ENCODE measurements at regions not wholly inside any gene's neighbourhood (a gene's known extent, or its start where the extent isn't known, plus 50 kb on each side); places are given as distances from the start of the nearest gene placed in this dataset.
"Not testable (repeated sequence)": the region's sequence is repeated elsewhere in the genome, so short reads cannot be mapped to it uniquely, and the experiment has no call there.

DNA sequence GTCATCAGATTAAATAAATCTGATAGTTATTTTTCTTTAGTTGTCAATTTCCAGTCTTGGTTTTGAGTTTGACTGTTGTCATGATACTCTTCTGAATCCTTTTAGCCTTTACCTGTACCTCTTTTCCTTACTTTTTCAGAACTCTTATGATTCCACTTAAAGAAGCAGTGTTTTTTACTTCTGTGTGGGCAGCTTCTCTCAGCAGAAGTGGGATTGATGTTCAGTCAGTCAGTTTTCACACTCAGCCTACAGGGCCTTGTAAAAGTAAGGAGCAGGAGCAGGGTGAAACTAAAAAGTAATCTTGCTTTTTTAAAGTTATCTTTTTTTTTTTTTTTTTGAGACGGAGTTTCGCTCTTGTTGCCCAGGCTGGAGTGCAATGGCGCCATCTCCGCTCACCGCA lies 75.1 kb downstream of the HAUS1 start:
- no peak for DNase-seq (ENCODE audit: low read depth in 2 of 2)

DNA sequence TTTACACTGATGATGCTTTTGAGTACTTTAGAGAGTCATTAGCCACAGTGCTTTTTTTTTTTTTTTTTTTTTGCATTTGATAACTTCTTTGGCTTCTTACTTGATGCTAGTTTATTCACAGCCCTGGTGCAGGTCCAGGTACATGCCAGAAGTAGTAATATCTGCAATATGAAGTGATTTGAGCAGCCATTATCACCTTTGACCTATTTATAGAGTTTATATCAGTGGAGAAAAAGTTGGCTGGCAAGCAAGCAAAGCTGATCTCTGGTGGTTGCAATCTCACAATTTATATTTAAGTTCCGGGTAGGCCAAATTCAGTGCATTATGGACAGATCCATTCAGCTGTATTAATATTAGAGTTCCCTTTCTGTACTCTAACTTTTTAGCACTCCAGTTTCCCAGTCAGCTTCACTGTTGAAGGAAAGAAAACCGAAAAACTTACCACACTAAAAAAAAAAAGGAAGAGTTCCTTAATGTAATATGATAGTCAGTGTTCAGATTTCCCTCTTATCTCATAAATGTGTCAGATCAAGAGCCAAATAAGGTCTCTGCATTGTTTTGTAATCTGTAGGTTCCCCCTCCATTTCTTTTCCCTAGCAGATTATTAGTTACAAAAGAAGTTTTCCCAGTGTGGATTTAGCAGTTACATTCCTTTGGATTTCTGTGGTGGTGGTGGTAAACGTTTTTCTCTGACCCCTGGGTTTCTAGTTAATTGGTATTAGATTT lies 78.6 kb downstream of the HAUS1 start:
- DNase-seq (ENCODE audit: low read depth in 2 of 2) = no peak

GRCh38 chr18:46184296-46184695 lies 80.1 kb downstream of the HAUS1 start:
- DNase-seq (ENCODE audit: low read depth in 2 of 2) = not testable (repeated sequence)

DNA sequence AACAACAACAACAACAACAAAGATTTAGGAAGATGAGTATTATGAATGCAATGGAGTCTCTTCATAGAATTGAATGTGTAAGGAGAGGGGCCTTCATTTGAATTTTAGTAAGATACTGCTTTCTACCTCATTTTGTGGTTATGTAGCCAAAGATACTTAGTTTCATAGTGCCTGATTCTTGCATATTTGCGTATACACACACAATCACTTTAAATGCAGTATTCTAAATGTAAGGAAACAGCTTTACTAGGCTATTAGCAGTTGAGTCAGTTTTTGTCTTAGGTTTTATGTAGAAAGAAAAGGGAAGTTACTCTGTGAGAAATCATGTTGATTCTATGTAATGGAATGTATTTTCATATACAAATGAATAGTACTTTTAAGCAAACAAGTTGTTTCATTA lies 80.5 kb downstream of the HAUS1 start:
- no peak for DNase-seq (ENCODE audit: low read depth in 2 of 2)

DNA sequence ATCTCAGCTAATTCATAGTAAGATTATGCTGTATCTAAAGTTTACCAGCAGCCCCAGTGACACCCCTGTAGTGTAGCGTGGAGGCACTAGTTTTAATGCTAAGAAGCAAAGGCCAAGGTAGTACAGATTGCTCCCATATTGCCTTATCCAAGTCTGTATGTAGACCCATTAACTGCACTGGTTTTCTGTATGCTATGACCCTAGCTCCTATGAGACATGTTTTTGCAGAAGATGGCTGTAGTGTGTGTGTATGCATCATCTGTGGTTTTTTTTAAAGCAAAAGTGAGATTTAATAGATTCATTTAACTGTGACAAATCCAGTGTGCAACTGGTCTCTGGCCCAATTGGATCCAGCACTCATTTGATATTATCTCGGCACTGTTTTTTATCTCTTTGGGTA lies 86.5 kb downstream of the HAUS1 start:
- no peak for DNase-seq (ENCODE audit: low read depth in 2 of 2)

- DNase-seq (ENCODE audit: low read depth in 2 of 2) = no peak
These were observed 92.5 kb downstream of the HAUS1 start for GRCh38 chr18:46196627-46197243.

- no peak for DNase-seq (ENCODE audit: low read depth in 2 of 2)
These were observed 95.4 kb downstream of the HAUS1 start for GRCh38 chr18:46199515-46200147.

- not testable (repeated sequence) for DNase-seq (ENCODE audit: low read depth in 2 of 2)
These were observed 96.2 kb downstream of the HAUS1 start for GRCh38 chr18:46200178-46201055.

DNA sequence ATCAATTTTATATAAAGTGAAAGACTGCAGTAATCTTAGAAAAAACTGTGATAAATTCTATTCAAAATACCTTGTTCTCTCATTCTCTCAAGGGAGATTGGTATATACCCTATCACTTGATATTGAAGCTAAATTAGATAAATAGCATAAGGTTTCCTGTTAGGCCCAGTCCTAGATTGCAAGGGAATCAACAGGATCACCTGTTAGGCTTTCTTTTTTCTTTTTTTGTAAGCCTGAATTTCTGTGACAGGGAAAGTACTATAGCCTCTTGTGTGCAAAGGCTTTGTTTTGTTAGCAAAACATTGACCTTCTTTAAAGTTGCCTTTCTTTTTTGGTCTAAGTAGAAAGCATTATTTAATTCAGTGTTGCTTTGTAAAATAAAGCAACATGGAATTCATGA lies 100.0 kb downstream of the HAUS1 start:
- no peak for DNase-seq (ENCODE audit: low read depth in 2 of 2)

DNA sequence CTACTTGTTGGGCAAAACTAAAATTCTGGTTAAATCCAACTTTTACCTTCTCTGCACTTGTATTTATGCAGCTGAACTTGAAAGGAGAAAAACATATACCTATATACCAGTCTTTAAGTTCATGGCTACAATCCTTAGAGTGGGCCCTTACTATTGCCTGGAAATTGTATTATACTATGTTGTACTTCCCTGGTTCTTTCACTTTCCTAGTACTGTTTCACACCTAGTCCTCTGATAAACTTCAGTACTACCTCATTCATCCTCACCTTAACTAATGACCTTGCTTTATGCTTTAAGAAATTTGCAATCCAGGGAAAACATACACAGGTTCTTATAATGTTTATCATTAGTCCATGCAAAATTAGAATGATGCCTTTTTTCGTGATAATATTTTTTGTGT lies 103.8 kb downstream of the HAUS1 start:
- DNase-seq (ENCODE audit: low read depth in 2 of 2) = no peak

DNA sequence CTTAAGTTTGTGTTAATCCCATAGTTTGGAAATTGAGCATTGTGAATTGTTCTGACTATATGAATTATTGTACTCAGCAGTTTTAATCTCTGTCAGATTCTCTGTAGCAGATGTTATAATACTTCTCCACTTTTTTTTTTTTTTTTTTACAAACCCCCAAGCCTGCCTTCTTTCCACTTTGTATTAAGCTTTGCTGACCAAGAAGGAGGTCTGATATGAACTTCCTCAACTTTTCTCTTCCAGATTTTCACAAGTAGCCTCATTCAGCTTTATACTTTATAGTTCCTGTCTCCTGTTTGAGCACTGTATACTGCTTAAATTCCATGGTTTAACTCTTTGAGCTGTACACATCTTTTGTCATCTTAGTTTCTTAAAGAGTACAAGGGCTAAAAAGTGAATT lies 105.0 kb downstream of the HAUS1 start:
- no peak for DNase-seq (ENCODE audit: low read depth in 2 of 2)

DNA sequence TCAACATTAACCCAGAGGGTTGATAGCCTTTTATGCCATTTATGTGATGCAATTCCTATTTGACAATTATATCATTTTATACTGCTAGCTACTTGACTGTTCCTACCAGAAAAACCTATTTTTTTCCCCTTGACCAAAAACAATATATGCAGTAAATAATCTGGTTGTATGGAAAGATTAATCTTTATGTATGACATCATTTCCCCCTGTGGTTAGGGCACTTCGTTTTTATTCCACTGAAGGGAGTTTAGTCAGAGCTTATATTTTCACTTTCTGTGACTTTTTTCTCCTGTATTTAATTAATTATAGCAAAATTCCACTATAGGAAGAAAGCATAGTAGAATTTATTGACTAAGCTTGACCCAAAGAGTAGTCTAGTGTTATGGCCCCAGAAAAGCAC lies 107.6 kb downstream of the HAUS1 start:
- peak in 1 of 2 experiments; percentile 8 for DNase-seq (ENCODE audit: low read depth in 2 of 2)

DNA sequence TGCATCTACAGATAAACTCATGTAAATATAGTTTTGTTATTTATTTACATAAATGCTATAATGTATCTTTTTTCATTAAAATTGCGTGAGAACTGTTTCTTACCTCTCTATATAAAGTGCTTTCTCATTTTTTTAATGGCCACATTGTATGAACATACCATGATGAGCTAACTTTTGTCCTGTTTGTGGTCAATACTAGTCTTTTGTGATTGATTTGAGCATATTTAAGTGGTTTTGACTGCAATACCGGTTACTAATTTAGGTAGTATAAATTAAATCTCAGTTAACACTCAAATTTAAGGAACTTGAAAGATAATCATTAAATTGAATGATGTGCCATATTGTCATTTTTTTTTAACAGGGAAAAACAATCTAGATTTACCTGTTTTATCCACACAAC lies 108.2 kb downstream of the HAUS1 start:
- DNase-seq (ENCODE audit: low read depth in 2 of 2) = no peak

GRCh38 chr18:46213295-46213694 lies 109.1 kb downstream of the HAUS1 start:
- DNase-seq (ENCODE audit: low read depth in 2 of 2) = no peak

DNA sequence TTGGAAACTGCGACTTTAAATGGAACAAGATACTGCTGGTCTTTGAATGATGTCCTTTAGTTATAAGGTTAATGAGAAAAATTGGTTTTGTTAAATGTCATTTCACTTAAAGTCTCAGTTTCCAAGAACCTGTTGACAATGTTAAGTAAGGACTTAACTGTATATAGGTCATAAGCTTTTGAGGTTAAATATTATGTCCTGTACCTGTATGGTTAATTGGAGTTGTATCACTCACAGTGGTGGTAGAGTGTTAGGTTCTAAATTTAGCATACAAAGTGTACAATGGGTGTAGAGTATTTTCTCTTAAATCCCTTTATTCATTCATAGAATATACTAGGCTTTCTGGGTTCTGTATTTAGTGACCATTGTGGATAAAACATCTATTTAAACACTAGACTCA lies 110.2 kb downstream of the HAUS1 start:
- DNase-seq (ENCODE audit: low read depth in 2 of 2) = no peak

- no peak for DNase-seq (ENCODE audit: low read depth in 2 of 2)
These were observed 111.9 kb downstream of the HAUS1 start for GRCh38 chr18:46215902-46216723.

GRCh38 chr18:46220116-46220515 lies 115.9 kb downstream of the HAUS1 start:
- peak; percentile 24 to 27 for DNase-seq (ENCODE audit: low read depth in 2 of 2)

DNA sequence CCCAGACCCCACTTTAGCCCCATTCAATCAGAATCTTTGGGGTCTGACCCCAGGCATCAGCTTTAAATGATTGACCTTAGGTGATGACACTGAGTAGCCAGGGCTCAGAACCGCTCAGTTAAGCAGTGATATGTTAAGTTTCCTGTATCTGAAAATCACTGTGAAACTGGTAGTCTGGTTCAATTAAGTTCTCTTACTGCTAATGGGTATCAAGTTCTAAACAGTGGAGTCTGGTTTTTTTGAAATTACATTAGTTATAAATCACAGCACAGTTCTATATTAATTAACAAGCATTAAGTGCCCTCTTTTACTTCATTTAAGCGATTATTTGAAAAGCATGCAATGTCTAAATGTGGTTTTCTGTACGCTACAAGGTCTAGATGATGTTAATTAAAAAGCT lies 117.9 kb downstream of the HAUS1 start:
- DNase-seq (ENCODE audit: low read depth in 2 of 2) = no peak

- DNase-seq (ENCODE audit: low read depth in 2 of 2) = no peak
These were observed 118.7 kb downstream of the HAUS1 start for GRCh38 chr18:46222710-46223360.

DNA sequence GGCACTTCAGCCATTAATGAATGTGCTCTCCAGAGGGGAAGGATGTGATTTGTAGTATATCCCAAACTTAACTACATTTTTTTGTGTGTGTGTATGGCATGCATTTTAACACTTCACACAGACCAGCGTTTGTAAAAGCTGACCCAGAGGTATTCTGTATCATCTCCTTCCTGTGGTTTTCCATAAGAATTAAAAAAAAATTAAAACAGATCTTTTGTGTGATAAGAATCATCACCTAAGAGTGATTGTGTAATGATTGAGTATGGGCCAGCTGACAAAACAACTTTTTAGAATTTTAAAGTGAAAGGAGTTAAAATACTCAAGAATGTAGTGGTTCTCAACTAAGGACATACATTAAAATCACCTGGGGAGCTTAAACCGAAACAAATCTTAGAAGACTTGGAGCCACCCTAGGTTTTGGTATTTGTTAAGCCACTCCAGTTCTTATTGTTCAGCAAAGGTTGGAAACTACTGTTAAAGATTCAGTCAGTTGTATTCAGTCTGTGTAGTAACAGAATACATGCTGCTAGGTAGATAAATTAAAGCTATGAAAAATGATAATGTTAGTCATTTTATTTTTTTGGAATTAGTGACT lies 120.1 kb downstream of the HAUS1 start:
- DNase-seq (ENCODE audit: low read depth in 2 of 2) = peak; percentile 39 to 40
